H9 (cell line): ENCODE measurements at regions not wholly inside any gene's neighbourhood (a gene's known extent, or its start where the extent isn't known, plus 50 kb on each side); places are given as distances from the start of the nearest gene placed in this dataset.

ENCODE experiments used
- DNase-seq: peaks from one replicate; pipeline ENCODE4 v3.0.0-alpha.2; 2017
- H2AFZ ChIP-seq: one replicate; pipeline ENCODE4 v1.6.1; 2013; ENCODE audit warnings: mild to moderate bottlenecking, low read length, control low read depth, moderate library complexity
- H2AK5ac ChIP-seq: 2 replicates; pipeline ENCODE4 v1.6.1; 2013; ENCODE audit warnings: low read length, control low read depth, mixed read lengths; ENCODE audit not compliant: insufficient read length
- H2BK120ac ChIP-seq: one replicate; pipeline ENCODE4 v1.6.1; 2013; ENCODE audit warnings: low read depth, mild to moderate bottlenecking, low read length, control low read depth, inconsistent platforms; ENCODE audit not compliant: poor library complexity, severe bottlenecking
- H2BK12ac ChIP-seq: 2 replicates; pipeline ENCODE4 v1.6.1; 2013; ENCODE audit warnings: low read length, control low read depth, mixed read lengths, low read depth; ENCODE audit not compliant: insufficient read length
- H2BK15ac ChIP-seq: 2 replicates; pipeline ENCODE4 v1.6.1; 2013; ENCODE audit warnings: low read depth, low read length, control low read depth
- H2BK20ac ChIP-seq: one replicate; pipeline ENCODE4 v1.6.1; 2013; ENCODE audit warnings: low read depth, mild to moderate bottlenecking, low read length, control low read depth, inconsistent platforms; ENCODE audit not compliant: poor library complexity, severe bottlenecking
- H2BK5ac ChIP-seq: 2 replicates; pipeline ENCODE4 v1.6.1; 2013; ENCODE audit warnings: low read length, control low read depth, mixed read lengths; ENCODE audit not compliant: insufficient read length
- H3K14ac ChIP-seq: 2 replicates; pipeline ENCODE4 v1.6.1; 2013; ENCODE audit warnings: low read length, control low read depth; ENCODE audit not compliant: insufficient read depth
- H3K18ac ChIP-seq: 2 replicates; pipeline ENCODE4 v1.6.1; 2013; ENCODE audit warnings: low read depth, mild to moderate bottlenecking, mixed read lengths, low read length, control low read depth; ENCODE audit not compliant: insufficient read length
- H3K23ac ChIP-seq: 2 replicates; pipeline ENCODE4 v1.6.1; 2013; ENCODE audit warnings: low read length, control low read depth, mixed read lengths, low read depth; ENCODE audit not compliant: insufficient read length
- H3K23me2 ChIP-seq: 2 replicates; pipeline ENCODE4 v1.6.1; 2013; ENCODE audit warnings: low read depth, mild to moderate bottlenecking, mixed read lengths, low read length, control low read depth; ENCODE audit not compliant: insufficient read length, poor library complexity, severe bottlenecking
- H3K27ac ChIP-seq: 2 replicates; pipeline ENCODE4 v1.5.1; 2013; ENCODE audit warnings: low read length, control low read depth, mixed read lengths, low read depth; ENCODE audit not compliant: insufficient read length
- H3K27me3 ChIP-seq: 2 replicates; pipeline ENCODE4 v1.6.1; 2013; ENCODE audit warnings: low read length, control low read depth, inconsistent platforms; ENCODE audit not compliant: insufficient read depth
- H3K4ac ChIP-seq: 2 replicates; pipeline ENCODE4 v1.6.1; 2013; ENCODE audit warnings: low read depth, mild to moderate bottlenecking, control low read depth, inconsistent platforms, low read length, moderate library complexity
- H3K4me1 ChIP-seq: 2 replicates; pipeline ENCODE4 v1.6.1; 2013; ENCODE audit warnings: low read length, control low read depth, inconsistent platforms; ENCODE audit not compliant: insufficient read depth
- H3K4me2 ChIP-seq: 2 replicates; pipeline ENCODE4 v1.6.1; 2013; ENCODE audit warnings: low read length, control low read depth, mixed read lengths; ENCODE audit not compliant: insufficient read length, insufficient read depth
- H3K56ac ChIP-seq: 2 replicates; pipeline ENCODE4 v1.6.1; 2013; ENCODE audit warnings: low read depth, mild to moderate bottlenecking, mixed read lengths, low read length, control low read depth; ENCODE audit not compliant: insufficient read length
- H3K79me1 ChIP-seq: 2 replicates; pipeline ENCODE4 v1.6.1; 2013; ENCODE audit warnings: low read depth, mild to moderate bottlenecking, moderate library complexity, low read length, control low read depth, inconsistent platforms; ENCODE audit not compliant: insufficient read depth, poor library complexity, severe bottlenecking
- H3K79me2 ChIP-seq: 2 replicates; pipeline ENCODE4 v1.6.1; 2013; ENCODE audit warnings: low read length, control low read depth, inconsistent platforms; ENCODE audit not compliant: insufficient read depth
- H3K9ac ChIP-seq: 2 replicates; pipeline ENCODE4 v1.6.1; 2013; ENCODE audit warnings: low read length, control low read depth, mixed read lengths; ENCODE audit not compliant: insufficient read length; ENCODE audit errors: extremely low read depth
- H3K9me3 ChIP-seq: one replicate; pipeline ENCODE4 v1.6.1; 2013; ENCODE audit warnings: low read depth, low read length, inconsistent platforms; ENCODE audit not compliant: control insufficient read depth
- H3T11ph ChIP-seq: one replicate; pipeline ENCODE4 v1.6.1; 2013; ENCODE audit warnings: mild to moderate bottlenecking, low read length, control low read depth, inconsistent platforms
- H4K20me1 ChIP-seq: one replicate; pipeline ENCODE4 v1.6.1; 2013; ENCODE audit not compliant: control insufficient read depth, insufficient read length, insufficient read depth
- H4K5ac ChIP-seq: 2 replicates; pipeline ENCODE4 v1.6.1; 2013; ENCODE audit warnings: low read depth, mild to moderate bottlenecking, mixed read lengths, low read length, control low read depth; ENCODE audit not compliant: insufficient read length
- H4K8ac ChIP-seq: replicated peaks from 2 replicates; pipeline ENCODE4 v1.6.1; 2013; ENCODE audit warnings: low read length, control low read depth, mixed read lengths, low read depth; ENCODE audit not compliant: insufficient read length
- H4K91ac ChIP-seq: 2 replicates; pipeline ENCODE4 v1.6.1; 2013; ENCODE audit warnings: low read depth, mild to moderate bottlenecking, moderate library complexity, mixed read lengths, low read length, control low read depth; ENCODE audit not compliant: insufficient read length
- H3K27ac Mint-ChIP-seq, 3 experiments: 2 replicates in 2 of 3; 3 replicates in 1 of 3; pipeline ENCODE4 v1.8.0; 2020 to 2021; ENCODE audit warnings: mixed read lengths in 3 of 3, mild to moderate bottlenecking in 1 of 3, moderate library complexity in 1 of 3
- H3K27me3 Mint-ChIP-seq: 2 replicates; pipeline ENCODE4 v1.8.0; 2021; ENCODE audit warnings: low read depth, mild to moderate bottlenecking, moderate library complexity, mixed read lengths
- H3K36me3 Mint-ChIP-seq, 3 experiments: 2 replicates in 2 of 3; 3 replicates in 1 of 3; pipeline ENCODE4 v1.8.0; 2020 to 2021; ENCODE audit warnings: low read depth in 3 of 3, mixed read lengths in 3 of 3; ENCODE audit not compliant: insufficient read depth in 1 of 3
- H3K4me1 Mint-ChIP-seq, 2 experiments: 2 replicates each; pipeline ENCODE4 v1.8.0; 2020; ENCODE audit warnings: mixed read lengths in 2 of 2
- H3K4me3 Mint-ChIP-seq, 2 experiments: 2 replicates in 1 of 2; 3 replicates in 1 of 2; pipeline ENCODE4 v1.8.0; 2020 to 2021; ENCODE audit warnings: mild to moderate bottlenecking in 2 of 2, mixed read lengths in 2 of 2, moderate library complexity in 1 of 2
- H3K9me3 Mint-ChIP-seq, 2 experiments: 2 replicates in 1 of 2; 3 replicates in 1 of 2; pipeline ENCODE4 v1.8.0; 2020; ENCODE audit warnings: mild to moderate bottlenecking in 2 of 2, mixed read lengths in 2 of 2, moderate library complexity in 1 of 2
- WGBS: extraction: QIAGEN DNeasy Blood & Tissue Kit; methylation state at CpG from one replicate; pipeline ENCODE4 v1.1.7; 2013; ENCODE audit warnings: missing lambda C conversion rate, low lambda C conversion rate, mixed read lengths; ENCODE audit not compliant: insufficient read length; ENCODE audit errors: extremely low coverage; 5-methylcytosine and 5-hydroxymethylcytosine counted together
- TF ChIP-seq, protein P1 (sequence below): fragments of 200-600 bp; sonication (generic); conservative IDR thresholded peaks from 3 replicates; pipeline ENCODE4 v1.8.0; 2021; ENCODE audit warnings: antibody characterized with exemption, mild to moderate bottlenecking

GRCh38 chr2:23073671-23074070 is 311.3 kb upstream of the KLHL29 start:
- Histone ChIP-seq H3K23me2 (no peaks in the 10 kb centered on the region), H3K27me3 (no peaks in the 10 kb centered on the region), H2BK5ac (no peak overlapping the region), H3K18ac (no peak overlapping the region), H3K79me1 (no peaks in the 10 kb centered on the region), H4K91ac (no peak overlapping the region), H3K4me2 (no peak overlapping the region), H3K79me2 (no peaks in the 10 kb centered on the region), H4K5ac (no peak overlapping the region), H2BK12ac (no peak overlapping the region), H3K23ac (no peak overlapping the region), H3T11ph (no peak overlapping the region), H3K56ac (no peak overlapping the region), H3K9me3 (no peaks in the 10 kb centered on the region), H3K4ac (no peak overlapping the region), H2BK120ac (no peak overlapping the region), H3K9ac (no peak overlapping the region), H2AK5ac (no peak overlapping the region), H2AFZ (no peak overlapping the region), H3K14ac (no peak overlapping the region), H4K8ac (no peak overlapping the region), H2BK20ac (no peak overlapping the region), H4K20me1 (no peaks in the 10 kb centered on the region), H3K4me1 (no peaks in the 10 kb centered on the region), H2BK15ac (no peak overlapping the region), H3K27ac (no peak overlapping the region)
- DNase-seq, result no peak
- no CpG with 5 or more reads among the region's 2 CpGs for WGBS
- peaks cover 4% of the 10 kb centered on the region; the same call in 1 of the 2 replicates for H3K27me3 Mint-ChIP-seq
- H3K27ac Mint-ChIP-seq, result no peak overlapping the region
- no peak overlapping the region for H3K4me3 Mint-ChIP-seq
- no peaks in the 10 kb centered on the region for H3K36me3 Mint-ChIP-seq
- TF ChIP-seq, protein P1, sequence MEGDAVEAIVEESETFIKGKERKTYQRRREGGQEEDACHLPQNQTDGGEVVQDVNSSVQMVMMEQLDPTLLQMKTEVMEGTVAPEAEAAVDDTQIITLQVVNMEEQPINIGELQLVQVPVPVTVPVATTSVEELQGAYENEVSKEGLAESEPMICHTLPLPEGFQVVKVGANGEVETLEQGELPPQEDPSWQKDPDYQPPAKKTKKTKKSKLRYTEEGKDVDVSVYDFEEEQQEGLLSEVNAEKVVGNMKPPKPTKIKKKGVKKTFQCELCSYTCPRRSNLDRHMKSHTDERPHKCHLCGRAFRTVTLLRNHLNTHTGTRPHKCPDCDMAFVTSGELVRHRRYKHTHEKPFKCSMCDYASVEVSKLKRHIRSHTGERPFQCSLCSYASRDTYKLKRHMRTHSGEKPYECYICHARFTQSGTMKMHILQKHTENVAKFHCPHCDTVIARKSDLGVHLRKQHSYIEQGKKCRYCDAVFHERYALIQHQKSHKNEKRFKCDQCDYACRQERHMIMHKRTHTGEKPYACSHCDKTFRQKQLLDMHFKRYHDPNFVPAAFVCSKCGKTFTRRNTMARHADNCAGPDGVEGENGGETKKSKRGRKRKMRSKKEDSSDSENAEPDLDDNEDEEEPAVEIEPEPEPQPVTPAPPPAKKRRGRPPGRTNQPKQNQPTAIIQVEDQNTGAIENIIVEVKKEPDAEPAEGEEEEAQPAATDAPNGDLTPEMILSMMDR, result no peak
- H3K4me1 Mint-ChIP-seq, result peaks cover 4% of the 10 kb centered on the region in 2 experiments; a peak in 2 of 4 replicates
- no peaks in the 10 kb centered on the region for H3K9me3 Mint-ChIP-seq
